ENCODE measurements at regions not wholly inside any gene's neighbourhood (a gene's known extent, or its start where the extent isn't known, plus 50 kb on each side); places are given as distances from the start of the nearest gene placed in this dataset.

- Histone ChIP-seq H3K4me3 (no peak overlapping the region), H3K9me3 (no peaks in the 10 kb centered on the region), H3K4me1 (peaks cover 0 to 8% (median 0%) of the 10 kb centered on the region in 4 donors), H3K27ac (no peak overlapping the region), H3K36me3 (no peaks in the 10 kb centered on the region), H3K27me3 (no peaks in the 10 kb centered on the region)
- TF ChIP-seq POLR2A (IDR thresholded peaks at IDR 0.05) (no peak), CTCF (IDR thresholded peaks at IDR 0.05) (no peak), POLR2AphosphoS5 (IDR thresholded peaks at IDR 0.05) (no peak), EP300 (IDR thresholded peaks at IDR 0.05) (no peak)
- WGBS, 2 donors, result 67 to 71% methylated on average over 2 of the region's 2 CpGs
- intact Hi-C loops (cut with DNase I), result no loop called here
- no peak for DNase-seq
Measured at GRCh38 chr4:115670930-115671329, 557.5 kb upstream of the NDST4 start.

GRCh38 chr4:115668396-115668795 lies 555.0 kb upstream of the NDST4 start:
- no peaks in the 10 kb centered on the region for H3K9me3 ChIP-seq
- WGBS, 2 donors, result 69% methylated on average over 1 of the region's 1 CpG
- intact Hi-C loops (cut with DNase I), result no loop called here
- no peak for DNase-seq
- no peaks in the 10 kb centered on the region for H3K36me3 ChIP-seq
- H3K27ac ChIP-seq, result no peak overlapping the region
- TF ChIP-seq EP300 (IDR thresholded peaks at IDR 0.05), result no peak
- TF ChIP-seq POLR2AphosphoS5 (IDR thresholded peaks at IDR 0.05), result no peak
- no peak for TF ChIP-seq CTCF (IDR thresholded peaks at IDR 0.05)
- TF ChIP-seq POLR2A (IDR thresholded peaks at IDR 0.05), result no peak
- H3K4me1 ChIP-seq, result no peaks in the 10 kb centered on the region
- no peaks in the 10 kb centered on the region for H3K27me3 ChIP-seq
- no peak overlapping the region for H3K4me3 ChIP-seq

GRCh38 chr4:115664285-115664684 lies 550.9 kb upstream of the NDST4 start:
- DNase-seq, result no peak
- intact Hi-C loops (cut with DNase I), result no loop called here
- Histone ChIP-seq H3K4me3 (no peak overlapping the region), H3K27me3 (no peaks in the 10 kb centered on the region), H3K36me3 (no peaks in the 10 kb centered on the region), H3K9me3 (no peaks in the 10 kb centered on the region), H3K4me1 (no peaks in the 10 kb centered on the region), H3K27ac (no peak overlapping the region)
- TF ChIP-seq CTCF (IDR thresholded peaks at IDR 0.05) (no peak), POLR2AphosphoS5 (IDR thresholded peaks at IDR 0.05) (no peak), POLR2A (IDR thresholded peaks at IDR 0.05) (no peak), EP300 (IDR thresholded peaks at IDR 0.05) (no peak)
- WGBS, 2 donors, result 62 to 63% methylated on average over 9 of the region's 9 CpGs

- intact Hi-C loops (cut with DNase I), result no loop called here
Measured at GRCh38 chr4:115660465-115660864, 547.0 kb upstream of the NDST4 start.

More at GRCh38 chr4:115660465-115660864, 547.0 kb upstream of the NDST4 start:
- Histone ChIP-seq H3K27ac (no peak overlapping the region), H3K4me1 (no peaks in the 10 kb centered on the region), H3K4me3 (no peak overlapping the region), H3K36me3 (no peaks in the 10 kb centered on the region), H3K9me3 (no peaks in the 10 kb centered on the region), H3K27me3 (no peaks in the 10 kb centered on the region)
- WGBS, 2 donors, result 31 to 59% methylated on average over 3 of the region's 3 CpGs
- no peak for TF ChIP-seq POLR2A (IDR thresholded peaks at IDR 0.05)
- TF ChIP-seq POLR2AphosphoS5 (IDR thresholded peaks at IDR 0.05), result no peak
- TF ChIP-seq EP300 (IDR thresholded peaks at IDR 0.05), result no peak
- no peak for TF ChIP-seq CTCF (IDR thresholded peaks at IDR 0.05)
- no peak for DNase-seq

Measured in sigmoid colon (tissue), 6 donors.